Brain microvascular endothelial cell (primary cell): ENCODE measurements at regions not wholly inside any gene's neighbourhood (a gene's known extent, or its start where the extent isn't known, plus 50 kb on each side); places are given as distances from the start of the nearest gene placed in this dataset.

ENCODE experiments used
- DNase-seq: peaks from one replicate; pipeline ENCODE4 v3.0.0-alpha.2; 2020
- H3K27ac ChIP-seq: fragments of 250-450 bp; sonication (Bioruptor Pico); 2 replicates; pipeline ENCODE4 v1.5.1; 2020; ENCODE audit warnings: mild to moderate bottlenecking, moderate library complexity
- H3K27me3 ChIP-seq: fragments of 250-450 bp; sonication (Bioruptor Pico); replicated peaks from 2 replicates; pipeline ENCODE4 v1.5.1; 2020; ENCODE audit warnings: mild to moderate bottlenecking
- H3K36me3 ChIP-seq: fragments of 250-450 bp; sonication (Bioruptor Pico); replicated peaks from 2 replicates; pipeline ENCODE4 v1.5.1; 2020; ENCODE audit warnings: mild to moderate bottlenecking
- H3K4me3 ChIP-seq: 2 replicates; pipeline ENCODE4 v1.5.1; 2011; ENCODE audit warnings: low read depth, mild to moderate bottlenecking, control low read depth, low read length, moderate library complexity
- CTCF ChIP-seq: IDR thresholded peaks from 2 replicates; pipeline ENCODE4 v1.5.1; 2011; ENCODE audit warnings: low read depth, mild to moderate bottlenecking, moderate library complexity, low read length, control low read depth, inconsistent platforms; ENCODE audit errors: missing control alignments
- in situ Hi-C: cut with HindIII; loops from 2 replicates; pipeline ENCODE4 v1.10.0; 2017; ENCODE audit warnings: low sequenced_read_pairs, low pct_ligation_motif_present

GRCh38 chr12:107490010-107490409 lies 195.6 kb upstream of the PWP1 start:
- no peak for TF ChIP-seq CTCF
- no peak overlapping the region for H3K27ac ChIP-seq
- no peaks in the 10 kb centered on the region for H3K36me3 ChIP-seq
- no peaks in the 10 kb centered on the region for H3K27me3 ChIP-seq
- no peak for DNase-seq
- in situ Hi-C loops = no loop called here
- H3K4me3 ChIP-seq = no peak overlapping the region

- Histone ChIP-seq H3K27me3 (no peaks in the 10 kb centered on the region), H3K27ac (no peak overlapping the region), H3K36me3 (no peaks in the 10 kb centered on the region), H3K4me3 (no peak overlapping the region)
- TF ChIP-seq CTCF = no peak
- in situ Hi-C loops = no loop called here
- peak; percentile 24 for DNase-seq
These were observed 193.7 kb upstream of the PWP1 start for GRCh38 chr12:107491856-107492255.

- no peak for DNase-seq
- Histone ChIP-seq H3K27me3 (no peaks in the 10 kb centered on the region), H3K4me3 (no peak overlapping the region), H3K36me3 (no peaks in the 10 kb centered on the region), H3K27ac (no peak overlapping the region)
- in situ Hi-C loops = no loop called here
- no peak for TF ChIP-seq CTCF
These were observed 193.0 kb upstream of the PWP1 start for GRCh38 chr12:107492393-107493134.

GRCh38 chr12:107493135-107493494 lies 192.5 kb upstream of the PWP1 start:
- Histone ChIP-seq H3K27ac (no peak overlapping the region), H3K27me3 (no peaks in the 10 kb centered on the region), H3K4me3 (no peak overlapping the region), H3K36me3 (no peaks in the 10 kb centered on the region)
- no peak for TF ChIP-seq CTCF
- no peak for DNase-seq
- in situ Hi-C loops = no loop called here

- Histone ChIP-seq H3K27me3 (no peaks in the 10 kb centered on the region), H3K27ac (no peak overlapping the region), H3K36me3 (no peaks in the 10 kb centered on the region), H3K4me3 (no peak overlapping the region)
- TF ChIP-seq CTCF = no peak
- in situ Hi-C loops = no loop called here
- DNase-seq = no peak
These were observed 191.9 kb upstream of the PWP1 start for GRCh38 chr12:107493666-107494065.

GRCh38 chr12:107494331-107494730 lies 191.3 kb upstream of the PWP1 start:
- Histone ChIP-seq H3K27me3 (no peaks in the 10 kb centered on the region), H3K4me3 (no peak overlapping the region), H3K36me3 (no peaks in the 10 kb centered on the region), H3K27ac (no peak overlapping the region)
- no peak for DNase-seq
- no peak for TF ChIP-seq CTCF
- in situ Hi-C loops = no loop called here
